ENCODE measurements at regions not wholly inside any gene's neighbourhood (a gene's known extent, or its start where the extent isn't known, plus 50 kb on each side); places are given as distances from the start of the nearest gene placed in this dataset.
"Not testable (repeated sequence)": the region's sequence is repeated elsewhere in the genome, so short reads cannot be mapped to it uniquely, and the experiment has no call there.

- peaks cover 4% of the 10 kb centered on the region for H3K4me1 ChIP-seq
- no peaks in the 10 kb centered on the region for H3K9me3 ChIP-seq
- intact Hi-C loops (cut with DNase I), result no loop called here
- no peak overlapping the region for H3K27ac ChIP-seq
- DNase-seq (no peak), ATAC-seq (no peak)
- H3K4me3 ChIP-seq, result no peak overlapping the region
- no peak for TF ChIP-seq CTCF (IDR thresholded peaks at IDR 0.05)
- H3K36me3 ChIP-seq, result no peaks in the 10 kb centered on the region
- no peaks in the 10 kb centered on the region for H3K27me3 ChIP-seq
These were observed 52.3 kb upstream of the PTPN12 start for GRCh38 chr7:77484785-77485184.

- no peak for TF ChIP-seq CTCF (IDR thresholded peaks at IDR 0.05)
- no peak overlapping the region for H3K4me3 ChIP-seq
- ATAC-seq, result peak; percentile 86
- DNase-seq, result no peak
- no peaks in the 10 kb centered on the region for H3K9me3 ChIP-seq
- H3K27ac ChIP-seq, result peak overlapping the region; percentile 55
- intact Hi-C loops (cut with DNase I), result no loop called here
- peaks cover 10% of the 10 kb centered on the region for H3K4me1 ChIP-seq
- H3K27me3 ChIP-seq, result no peaks in the 10 kb centered on the region
- H3K36me3 ChIP-seq, result no peaks in the 10 kb centered on the region
These were observed 55.1 kb upstream of the PTPN12 start for GRCh38 chr7:77482015-77482414.

GRCh38 chr7:77481615-77482014 lies 55.5 kb upstream of the PTPN12 start:
- DNase-seq (no peak), ATAC-seq (peak; percentile 43)
- no peaks in the 10 kb centered on the region for H3K36me3 ChIP-seq
- no peak for TF ChIP-seq CTCF (IDR thresholded peaks at IDR 0.05)
- no peaks in the 10 kb centered on the region for H3K9me3 ChIP-seq
- no peak overlapping the region for H3K4me3 ChIP-seq
- peaks cover 10% of the 10 kb centered on the region for H3K4me1 ChIP-seq
- H3K27ac ChIP-seq, result peak overlapping the region; percentile 55
- no peaks in the 10 kb centered on the region for H3K27me3 ChIP-seq
- intact Hi-C loops (cut with DNase I), result no loop called here

GRCh38 chr7:77480102-77480627 lies 56.9 kb upstream of the PTPN12 start:
- H3K27ac ChIP-seq; H3K27me3 ChIP-seq; H3K4me1 ChIP-seq; H3K9me3 ChIP-seq; ATAC-seq; H3K36me3 ChIP-seq; H3K4me3 ChIP-seq; intact Hi-C loops (cut with DNase I); DNase-seq: not testable (repeated sequence)

- intact Hi-C loops (cut with DNase I), result no loop called here
- H3K9me3 ChIP-seq, result no peaks in the 10 kb centered on the region
- no peak for TF ChIP-seq CTCF (IDR thresholded peaks at IDR 0.05)
These were observed 57.5 kb upstream of the PTPN12 start for GRCh38 chr7:77479536-77480088.

GRCh38 chr7:77476871-77477270 lies 60.2 kb upstream of the PTPN12 start:
- Histone ChIP-seq H3K27ac (no peak overlapping the region), H3K9me3 (no peaks in the 10 kb centered on the region), H3K36me3 (no peaks in the 10 kb centered on the region), H3K4me3 (no peak overlapping the region), H3K27me3 (no peaks in the 10 kb centered on the region), H3K4me1 (peaks cover 10% of the 10 kb centered on the region)
- no peak for ATAC-seq
- intact Hi-C loops (cut with DNase I), result no loop called here
- TF ChIP-seq CTCF (IDR thresholded peaks at IDR 0.05), result no peak
- DNase-seq, result no peak

More at GRCh38 chr7:77479536-77480088, 57.5 kb upstream of the PTPN12 start:
- Histone ChIP-seq H3K4me3 (no peak overlapping the region), H3K36me3 (no peaks in the 10 kb centered on the region), H3K27me3 (no peaks in the 10 kb centered on the region), H3K4me1 (peaks cover 10% of the 10 kb centered on the region), H3K27ac (peak overlapping the region; percentile 7)
- ATAC-seq (peak; percentile 49), DNase-seq (no peak)

All from upper lobe of right lung (tissue), 1 donor.